ENCODE measurements at regions not wholly inside any gene's neighbourhood (a gene's known extent, or its start where the extent isn't known, plus 50 kb on each side); places are given as distances from the start of the nearest gene placed in this dataset.

DNA sequence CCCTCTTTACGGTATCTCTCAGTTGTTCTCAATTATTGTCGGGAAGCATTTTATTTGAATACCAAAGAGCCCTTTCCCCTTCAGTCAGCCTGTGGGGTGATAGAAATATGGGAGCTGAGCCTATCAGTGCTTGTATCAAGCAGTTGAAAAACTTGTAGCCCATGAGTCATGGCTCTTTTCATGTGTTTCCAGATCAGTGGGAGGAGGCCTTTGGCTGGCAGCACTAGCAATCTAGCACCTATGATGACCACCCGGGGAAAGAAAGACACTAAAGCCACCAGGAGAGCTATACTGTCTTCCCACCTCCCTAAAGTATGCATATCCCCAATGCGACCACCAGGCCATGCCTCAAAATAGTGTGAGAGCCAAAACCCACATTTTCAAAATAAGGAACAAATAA, 696.9 kb upstream of the C9orf72 start:
- no peaks in the 10 kb centered on the region for H3K36me3 ChIP-seq (replicated peaks; ENCODE audit: insufficient read depth, low read length)
- H2AFZ ChIP-seq (ENCODE audit: low read length), result no peak overlapping the region
- TF ChIP-seq EZH2 (optimal IDR thresholded peaks at IDR 0.05; ENCODE audit: low read depth, low read length), result no peak
- TF ChIP-seq, protein P1, sequence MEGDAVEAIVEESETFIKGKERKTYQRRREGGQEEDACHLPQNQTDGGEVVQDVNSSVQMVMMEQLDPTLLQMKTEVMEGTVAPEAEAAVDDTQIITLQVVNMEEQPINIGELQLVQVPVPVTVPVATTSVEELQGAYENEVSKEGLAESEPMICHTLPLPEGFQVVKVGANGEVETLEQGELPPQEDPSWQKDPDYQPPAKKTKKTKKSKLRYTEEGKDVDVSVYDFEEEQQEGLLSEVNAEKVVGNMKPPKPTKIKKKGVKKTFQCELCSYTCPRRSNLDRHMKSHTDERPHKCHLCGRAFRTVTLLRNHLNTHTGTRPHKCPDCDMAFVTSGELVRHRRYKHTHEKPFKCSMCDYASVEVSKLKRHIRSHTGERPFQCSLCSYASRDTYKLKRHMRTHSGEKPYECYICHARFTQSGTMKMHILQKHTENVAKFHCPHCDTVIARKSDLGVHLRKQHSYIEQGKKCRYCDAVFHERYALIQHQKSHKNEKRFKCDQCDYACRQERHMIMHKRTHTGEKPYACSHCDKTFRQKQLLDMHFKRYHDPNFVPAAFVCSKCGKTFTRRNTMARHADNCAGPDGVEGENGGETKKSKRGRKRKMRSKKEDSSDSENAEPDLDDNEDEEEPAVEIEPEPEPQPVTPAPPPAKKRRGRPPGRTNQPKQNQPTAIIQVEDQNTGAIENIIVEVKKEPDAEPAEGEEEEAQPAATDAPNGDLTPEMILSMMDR (IDR thresholded peaks at IDR 0.05; ENCODE audit: low read length), result no peak
- TF ChIP-seq EZH2phosphoT487 (IDR thresholded peaks at IDR 0.05; ENCODE audit: low read length), result no peak
- no peak overlapping the region for H3K4me3 ChIP-seq (ENCODE audit: low read length)
- no peaks in the 10 kb centered on the region for H3F3A ChIP-seq (ENCODE audit: insufficient read depth, low read length)
- H3K4me1 ChIP-seq (ENCODE audit: low read length), result no peaks in the 10 kb centered on the region
- no peaks in the 10 kb centered on the region for H3K27me3 ChIP-seq (replicated peaks; ENCODE audit: insufficient read depth, low read length)
- no peak overlapping the region for H3K4me2 ChIP-seq (ENCODE audit: low read depth, low read length)
- no peaks in the 10 kb centered on the region for H3K79me2 ChIP-seq (ENCODE audit: low read length)
- no peaks in the 10 kb centered on the region for H4K20me1 ChIP-seq (ENCODE audit: insufficient read depth, low read length)
- H3K9ac ChIP-seq (ENCODE audit: low read length), result no peak overlapping the region
- no peak for DNase-seq
- no peak overlapping the region for H3K27ac ChIP-seq (ENCODE audit: low read length)
- no peaks in the 10 kb centered on the region for H3K9me3 ChIP-seq (replicated peaks; ENCODE audit: insufficient read depth, low read length)
- no peaks in the 10 kb centered on the region for H3K9me2 ChIP-seq (replicated peaks; ENCODE audit: insufficient read depth, low read length)

DNA sequence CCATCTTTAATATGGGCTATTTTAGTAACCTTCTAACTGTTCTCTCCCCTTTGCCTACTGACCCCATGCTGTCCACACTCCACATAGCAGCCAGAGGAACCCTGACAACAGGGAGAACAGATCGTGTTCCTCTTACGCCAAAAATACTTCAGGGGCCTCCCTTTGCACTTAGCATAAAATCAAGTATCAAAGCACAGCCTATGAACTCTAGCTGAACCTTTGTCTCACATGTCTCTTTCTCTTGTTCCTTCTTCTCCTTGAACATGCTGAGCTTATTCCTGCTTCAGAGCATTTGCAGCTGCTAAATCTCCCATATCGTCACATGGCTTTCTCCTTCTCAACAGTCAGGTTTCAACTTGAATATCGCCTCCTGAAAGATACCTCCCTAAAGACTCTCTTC, 698.8 kb upstream of the C9orf72 start:
- Histone ChIP-seq H3K4me3 (ENCODE audit: low read length) (no peak overlapping the region), H3K36me3 (replicated peaks; ENCODE audit: insufficient read depth, low read length) (no peaks in the 10 kb centered on the region), H3K9ac (ENCODE audit: low read length) (no peak overlapping the region), H2AFZ (ENCODE audit: low read length) (no peak overlapping the region), H3K79me2 (ENCODE audit: low read length) (no peaks in the 10 kb centered on the region), H3K9me2 (replicated peaks; ENCODE audit: insufficient read depth, low read length) (no peaks in the 10 kb centered on the region), H3K4me2 (ENCODE audit: low read depth, low read length) (no peak overlapping the region), H4K20me1 (ENCODE audit: insufficient read depth, low read length) (no peaks in the 10 kb centered on the region), H3K27me3 (replicated peaks; ENCODE audit: insufficient read depth, low read length) (no peaks in the 10 kb centered on the region), H3K4me1 (ENCODE audit: low read length) (no peaks in the 10 kb centered on the region), H3K9me3 (replicated peaks; ENCODE audit: insufficient read depth, low read length) (no peaks in the 10 kb centered on the region), H3F3A (ENCODE audit: insufficient read depth, low read length) (no peaks in the 10 kb centered on the region), H3K27ac (ENCODE audit: low read length) (no peak overlapping the region)
- TF ChIP-seq EZH2 (optimal IDR thresholded peaks at IDR 0.05; ENCODE audit: low read depth, low read length) (no peak), EZH2phosphoT487 (IDR thresholded peaks at IDR 0.05; ENCODE audit: low read length) (no peak)
- TF ChIP-seq, protein P1 (IDR thresholded peaks at IDR 0.05; ENCODE audit: low read length), result no peak
- DNase-seq, result no peak

DNA sequence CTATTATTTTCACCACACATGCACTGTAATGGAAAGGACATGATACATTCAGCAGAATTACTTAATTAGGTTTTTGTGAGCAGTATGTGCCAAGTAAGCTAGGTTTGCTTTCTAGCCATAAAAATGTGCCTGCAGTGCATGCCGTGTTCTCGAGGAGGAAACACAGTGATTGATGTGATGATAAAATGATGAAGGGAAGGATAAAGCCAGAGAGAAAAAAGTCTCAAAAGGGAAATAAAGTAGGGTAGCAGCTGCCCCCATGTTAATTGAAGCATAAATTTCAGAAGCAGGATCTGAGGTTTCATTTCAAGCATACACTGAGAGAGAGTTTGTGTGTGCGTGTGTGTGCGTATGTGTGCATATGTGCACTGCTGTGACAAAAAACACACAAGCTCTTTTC, 714.2 kb upstream of the C9orf72 start:
- Histone ChIP-seq H3K79me2 (ENCODE audit: low read length) (no peaks in the 10 kb centered on the region), H3K4me2 (ENCODE audit: low read depth, low read length) (no peak overlapping the region), H2AFZ (ENCODE audit: low read length) (no peak overlapping the region), H3K27me3 (replicated peaks; ENCODE audit: insufficient read depth, low read length) (no peaks in the 10 kb centered on the region), H3K9me3 (replicated peaks; ENCODE audit: insufficient read depth, low read length) (no peaks in the 10 kb centered on the region), H3K27ac (ENCODE audit: low read length) (no peak overlapping the region), H3F3A (ENCODE audit: insufficient read depth, low read length) (no peaks in the 10 kb centered on the region), H3K4me1 (ENCODE audit: low read length) (no peaks in the 10 kb centered on the region), H4K20me1 (ENCODE audit: insufficient read depth, low read length) (no peaks in the 10 kb centered on the region), H3K4me3 (ENCODE audit: low read length) (no peak overlapping the region), H3K9me2 (replicated peaks; ENCODE audit: insufficient read depth, low read length) (no peaks in the 10 kb centered on the region), H3K36me3 (replicated peaks; ENCODE audit: insufficient read depth, low read length) (no peaks in the 10 kb centered on the region), H3K9ac (ENCODE audit: low read length) (no peak overlapping the region)
- TF ChIP-seq, protein P1 (IDR thresholded peaks at IDR 0.05; ENCODE audit: low read length), result no peak
- TF ChIP-seq EZH2 (optimal IDR thresholded peaks at IDR 0.05; ENCODE audit: low read depth, low read length) (no peak), EZH2phosphoT487 (IDR thresholded peaks at IDR 0.05; ENCODE audit: low read length) (no peak)
- no peak for DNase-seq
